Panc1 (cell line): ENCODE measurements at regions not wholly inside any gene's neighbourhood (a gene's known extent, or its start where the extent isn't known, plus 50 kb on each side); places are given as distances from the start of the nearest gene placed in this dataset.

Source experiments
- ATAC-seq: fragments of 200-7000 bp; cut with Tn5 transposase; 2 replicates; pipeline ENCODE4 v1.9.1; 2020; ENCODE audit warnings: mild to moderate bottlenecking, moderate library complexity
- BruUV-seq: library from RNA; stranded (reverse); fragments of 400-500 nt; replicated peaks from 2 replicates; lab custom pipeline; 2021; lab: Mats Ljungman, UMichigan
- CTCF ChIA-PET: fragments of 300-600 bp; sonication (Branson Sonifier 250); formaldehyde crosslinking; loops from one replicate; lab custom pipeline; 2022; ENCODE audit warnings: antibody characterized with exemption; lab: Charles Lee
- POLR2A ChIA-PET: fragments of 300-600 bp; sonication (Branson Sonifier 250); formaldehyde crosslinking; loops from one replicate; lab custom pipeline; 2022; ENCODE audit warnings: antibody characterized with exemption; lab: Charles Lee
- DNase-seq: peaks from one replicate; pipeline ENCODE4 v3.0.0-alpha.2; 2010; ENCODE audit warnings: low read depth, low spot score
- H3K27ac ChIP-seq: 2 replicates; pipeline ENCODE4 v1.5.1; 2011; ENCODE audit warnings: mild to moderate bottlenecking, low read length, inconsistent platforms
- H3K27me3 ChIP-seq: fragments of 200-500 bp; sonication (Bioruptor generic); 2 replicates; pipeline ENCODE4 v1.6.0; 2014; ENCODE audit warnings: low read length, inconsistent platforms; ENCODE audit not compliant: control insufficient read depth, insufficient read depth
- H3K36me3 ChIP-seq: fragments of 200-500 bp; sonication (Bioruptor generic); 2 replicates; pipeline ENCODE4 v1.5.1; 2014; ENCODE audit warnings: inconsistent platforms, mild to moderate bottlenecking, low read length, moderate library complexity; ENCODE audit not compliant: control insufficient read depth, insufficient read depth
- H3K4me1 ChIP-seq: 2 replicates; pipeline ENCODE4 v1.5.1; 2011; ENCODE audit warnings: inconsistent platforms, mild to moderate bottlenecking, low read length, moderate library complexity; ENCODE audit not compliant: control insufficient read depth, insufficient read depth
- H3K4me3 ChIP-seq, 2 experiments: 2 replicates each; pipeline ENCODE4 v1.5.1; 2011 to 2012; ENCODE audit warnings: low read depth in 2 of 2, low read length in 2 of 2, mild to moderate bottlenecking in 2 of 2, inconsistent platforms in 1 of 2, moderate library complexity in 1 of 2
- H3K9me3 ChIP-seq: fragments of 200-500 bp; sonication (Bioruptor generic); 2 replicates; pipeline ENCODE4 v1.5.1; 2014; ENCODE audit warnings: low read depth, mild to moderate bottlenecking, inconsistent platforms, low read length, moderate library complexity; ENCODE audit not compliant: control insufficient read depth, insufficient read depth
- POLR2AphosphoS5 ChIP-seq: IDR thresholded peaks from 2 replicates; pipeline ENCODE4 v1.6.1; 2012; ENCODE audit warnings: mild to moderate bottlenecking, low read depth, low read length, moderate library complexity
- REST ChIP-seq, 2 experiments: IDR thresholded peaks; 2 replicates each; pipeline ENCODE4 v1.6.1; 2011 to 2012; ENCODE audit warnings: low read depth in 2 of 2, control low read depth in 1 of 2, low read length in 1 of 2, mild to moderate bottlenecking in 1 of 2, moderate library complexity in 1 of 2; ENCODE audit not compliant: insufficient read depth in 1 of 2
- SIN3A ChIP-seq: IDR thresholded peaks from 2 replicates; pipeline ENCODE4 v1.6.1; 2012; ENCODE audit warnings: low read depth, mild to moderate bottlenecking, low read length, moderate library complexity, borderline replicate concordance; ENCODE audit not compliant: insufficient read depth
- TCF7L2 ChIP-seq: IDR thresholded peaks from 2 replicates; pipeline ENCODE4 v1.6.1; 2011; ENCODE audit warnings: mild to moderate bottlenecking, low read depth, low read length, inconsistent platforms
- in situ Hi-C: cut with HindIII; loops from 2 replicates; pipeline ENCODE4 v1.10.0; 2016; ENCODE audit warnings: low sequenced_read_pairs, low pct_unique_long_range_greater_than_20kb
- intact Hi-C: fragments of 100-400 bp; cut with micrococcal nuclease; formaldehyde crosslinking; loops from one replicate; pipeline ENCODE4 v1.10.0; 2022; ENCODE audit not compliant: unreplicated experiment
- TF ChIP-seq, protein P1 (sequence below): fragments of 450-650 bp; IDR thresholded peaks from 2 replicates; pipeline ENCODE4 v1.5.1; 2017; ENCODE audit warnings: mild to moderate bottlenecking

GRCh38 chr5:120368923-120369715 lies 95.0 kb upstream of the PRR16 start:
- ChIA-PET POLR2A (no interaction called here), CTCF (no interaction called here)
- in situ Hi-C loops (no loop called here), intact Hi-C loops (no loop called here)
- H3K27me3 ChIP-seq, result no peaks in the 10 kb centered on the region
- no peaks in the 10 kb centered on the region for H3K9me3 ChIP-seq
- H3K4me3 ChIP-seq, result no peak overlapping the region
- no peaks in the 10 kb centered on the region for H3K4me1 ChIP-seq
- DNase-seq (no peak), ATAC-seq (no peak)
- TF ChIP-seq TCF7L2, result no peak
- TF ChIP-seq SIN3A, result no peak
- no peak for TF ChIP-seq REST (IDR thresholded peaks at IDR 0.05; ENCODE audit: insufficient read depth in 1 of 2, low read depth in 2 of 2, low read length in 1 of 2)
- no peak for TF ChIP-seq POLR2AphosphoS5
- TF ChIP-seq, protein P1, sequence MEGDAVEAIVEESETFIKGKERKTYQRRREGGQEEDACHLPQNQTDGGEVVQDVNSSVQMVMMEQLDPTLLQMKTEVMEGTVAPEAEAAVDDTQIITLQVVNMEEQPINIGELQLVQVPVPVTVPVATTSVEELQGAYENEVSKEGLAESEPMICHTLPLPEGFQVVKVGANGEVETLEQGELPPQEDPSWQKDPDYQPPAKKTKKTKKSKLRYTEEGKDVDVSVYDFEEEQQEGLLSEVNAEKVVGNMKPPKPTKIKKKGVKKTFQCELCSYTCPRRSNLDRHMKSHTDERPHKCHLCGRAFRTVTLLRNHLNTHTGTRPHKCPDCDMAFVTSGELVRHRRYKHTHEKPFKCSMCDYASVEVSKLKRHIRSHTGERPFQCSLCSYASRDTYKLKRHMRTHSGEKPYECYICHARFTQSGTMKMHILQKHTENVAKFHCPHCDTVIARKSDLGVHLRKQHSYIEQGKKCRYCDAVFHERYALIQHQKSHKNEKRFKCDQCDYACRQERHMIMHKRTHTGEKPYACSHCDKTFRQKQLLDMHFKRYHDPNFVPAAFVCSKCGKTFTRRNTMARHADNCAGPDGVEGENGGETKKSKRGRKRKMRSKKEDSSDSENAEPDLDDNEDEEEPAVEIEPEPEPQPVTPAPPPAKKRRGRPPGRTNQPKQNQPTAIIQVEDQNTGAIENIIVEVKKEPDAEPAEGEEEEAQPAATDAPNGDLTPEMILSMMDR, result no peak
- BruUV-seq, result no TSS peak
- H3K27ac ChIP-seq, result no peak overlapping the region
- H3K36me3 ChIP-seq, result no peaks in the 10 kb centered on the region

- ChIA-PET POLR2A (no interaction called here), CTCF (no interaction called here)
- ATAC-seq (no peak), DNase-seq (no peak)
- TF ChIP-seq POLR2AphosphoS5, result no peak
- no peak for TF ChIP-seq REST (IDR thresholded peaks at IDR 0.05; ENCODE audit: insufficient read depth in 1 of 2, low read depth in 2 of 2, low read length in 1 of 2)
- TF ChIP-seq TCF7L2, result no peak
- no peak for TF ChIP-seq SIN3A
- TF ChIP-seq, protein P1, result no peak
- intact Hi-C loops (no loop called here), in situ Hi-C loops (no loop called here)
- Histone ChIP-seq H3K27me3 (no peaks in the 10 kb centered on the region), H3K4me1 (no peaks in the 10 kb centered on the region), H3K9me3 (no peaks in the 10 kb centered on the region), H3K4me3 (no peak overlapping the region), H3K36me3 (no peaks in the 10 kb centered on the region), H3K27ac (no peak overlapping the region)
- no TSS peak for BruUV-seq
Observed at GRCh38 chr5:120372899-120373298, 91.2 kb upstream of the PRR16 start.
